ENCODE measurements at regions not wholly inside any gene's neighbourhood (a gene's known extent, or its start where the extent isn't known, plus 50 kb on each side); places are given as distances from the start of the nearest gene placed in this dataset.

DNA sequence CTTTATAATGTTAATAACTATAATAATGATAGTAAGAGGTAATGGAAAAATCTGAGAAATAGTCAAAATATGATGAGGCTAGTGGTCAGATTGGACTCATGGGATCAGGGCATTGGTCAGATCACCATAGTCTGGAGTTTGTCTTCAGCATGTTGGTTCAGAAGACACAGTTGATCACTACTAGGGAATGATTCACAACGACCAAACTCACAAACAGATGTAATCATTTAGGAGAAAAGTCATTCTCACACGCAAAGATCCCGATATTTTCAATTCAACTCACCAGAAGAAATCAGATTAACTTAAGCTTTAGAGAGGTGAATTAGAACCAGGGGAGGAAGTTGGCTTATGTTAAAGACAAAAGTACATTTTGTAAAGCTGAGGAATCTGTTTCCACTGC, 131.8 kb downstream of the LURAP1L start:
- H3K4me3 ChIP-seq (ENCODE audit: low read depth, low read length), result no peak overlapping the region
- TF ChIP-seq CTCF (IDR thresholded peaks at IDR 0.05; ENCODE audit: insufficient read depth, low read depth, low read length, missing control alignments), result no peak
- no peak for DNase-seq (ENCODE audit: low read depth)

DNA sequence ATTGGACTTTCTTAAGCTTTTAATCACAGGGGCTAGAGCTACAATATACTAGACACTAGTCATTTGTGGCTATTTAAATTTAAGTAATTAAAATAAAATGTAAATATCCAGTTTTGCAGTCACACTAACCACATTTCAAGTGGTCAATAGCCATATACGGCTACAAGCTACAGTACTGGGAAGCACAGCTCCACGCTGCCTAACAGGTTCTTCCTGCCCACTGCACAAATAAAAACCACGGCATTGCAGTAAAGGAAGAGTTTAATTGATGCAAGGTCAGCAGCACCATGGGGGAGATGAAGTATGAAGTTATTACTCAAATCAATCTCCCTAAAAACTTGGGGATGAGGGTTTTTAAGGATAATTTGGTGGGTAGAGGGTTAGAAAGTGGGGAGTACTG, 134.1 kb downstream of the LURAP1L start:
- no peak for TF ChIP-seq CTCF (IDR thresholded peaks at IDR 0.05; ENCODE audit: insufficient read depth, low read depth, low read length, missing control alignments)
- no peak overlapping the region for H3K4me3 ChIP-seq (ENCODE audit: low read depth, low read length)
- DNase-seq (ENCODE audit: low read depth), result no peak

GRCh38 chr9:12915366-12915954, 140.6 kb downstream of the LURAP1L start:
- H3K4me3 ChIP-seq (ENCODE audit: low read depth, low read length), result no peak overlapping the region
- no peak for TF ChIP-seq CTCF (IDR thresholded peaks at IDR 0.05; ENCODE audit: insufficient read depth, low read depth, low read length, missing control alignments)
- no peak for DNase-seq (ENCODE audit: low read depth)

GRCh38 chr9:12916042-12916441, 141.2 kb downstream of the LURAP1L start:
- H3K4me3 ChIP-seq (ENCODE audit: low read depth, low read length), result no peak overlapping the region
- TF ChIP-seq CTCF (IDR thresholded peaks at IDR 0.05; ENCODE audit: insufficient read depth, low read depth, low read length, missing control alignments), result no peak
- DNase-seq (ENCODE audit: low read depth), result no peak

DNA sequence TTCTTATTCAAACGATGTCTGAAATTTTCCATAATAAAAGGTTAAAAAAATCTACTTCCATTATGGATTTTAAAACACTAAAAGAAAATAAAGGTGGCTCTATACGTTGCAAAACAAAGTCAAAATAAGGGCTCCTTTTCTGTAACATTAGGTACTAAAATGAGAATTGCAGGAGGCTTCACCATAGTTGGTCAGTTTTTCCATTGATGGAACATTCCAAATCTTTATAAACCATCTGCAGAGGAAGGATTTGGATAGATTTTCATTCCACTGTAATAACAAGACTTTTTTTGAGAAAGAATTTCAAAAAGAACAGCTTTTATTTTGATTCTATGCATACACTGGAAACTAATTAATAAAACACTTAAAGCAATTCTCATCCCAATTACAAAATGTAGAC, 145.6 kb downstream of the LURAP1L start:
- no peak for TF ChIP-seq CTCF (IDR thresholded peaks at IDR 0.05; ENCODE audit: insufficient read depth, low read depth, low read length, missing control alignments)
- DNase-seq (ENCODE audit: low read depth), result no peak
- no peak overlapping the region for H3K4me3 ChIP-seq (ENCODE audit: low read depth, low read length)

DNA sequence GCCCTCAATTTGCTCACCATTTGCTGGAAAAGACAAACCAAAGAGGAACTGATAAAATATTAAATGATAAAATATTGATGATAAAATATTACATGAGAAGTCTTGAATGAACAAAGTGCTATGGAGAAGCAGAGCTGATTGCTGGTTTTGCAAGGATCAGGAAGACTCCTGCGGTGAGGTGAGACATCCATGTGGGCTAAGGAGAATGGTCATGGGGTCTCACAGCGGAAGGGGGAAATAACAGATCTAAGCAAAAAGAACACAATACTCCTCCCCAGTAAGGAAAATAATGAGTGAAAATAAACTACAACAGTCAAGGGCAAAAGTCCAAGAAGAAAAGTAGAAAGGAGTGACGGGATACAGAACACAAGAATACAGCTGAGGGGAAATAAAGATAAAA, 146.8 kb downstream of the LURAP1L start:
- DNase-seq (ENCODE audit: low read depth), result no peak
- TF ChIP-seq CTCF (IDR thresholded peaks at IDR 0.05; ENCODE audit: insufficient read depth, low read depth, low read length, missing control alignments), result no peak
- no peak overlapping the region for H3K4me3 ChIP-seq (ENCODE audit: low read depth, low read length)

DNA sequence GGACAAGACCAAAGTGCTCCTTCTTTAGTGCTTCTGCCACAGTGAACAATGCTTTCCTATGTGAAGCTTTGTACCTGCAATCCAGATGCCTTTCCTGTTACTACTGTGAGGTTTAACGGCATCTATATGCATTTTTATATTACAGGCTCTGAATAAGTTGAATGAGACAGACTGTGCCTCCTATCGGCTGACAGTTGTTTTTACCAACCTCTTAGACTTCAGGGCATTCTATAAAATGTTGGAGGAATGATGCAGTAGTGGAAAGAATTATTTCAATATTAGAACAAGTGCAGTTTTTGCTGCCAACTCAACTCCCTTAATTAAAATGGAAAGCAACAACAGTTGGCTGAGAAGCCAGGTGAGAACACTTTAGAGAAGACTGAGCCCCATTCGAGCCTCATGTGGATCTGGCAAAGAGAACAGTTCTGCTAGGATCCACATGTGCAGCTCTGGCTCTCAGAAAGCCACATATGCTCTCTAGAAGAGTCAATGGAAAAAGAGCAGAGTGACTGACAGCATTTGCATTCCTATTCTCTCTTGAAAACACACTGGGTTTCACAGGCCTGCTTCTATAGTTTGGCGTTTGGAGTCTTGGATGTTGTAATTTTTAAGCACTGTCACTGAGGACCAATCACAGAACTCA, 147.5 kb downstream of the LURAP1L start:
- H3K4me3 ChIP-seq (ENCODE audit: low read depth, low read length), result no peak overlapping the region

More for the DNA sequence above, 147.5 kb downstream of the LURAP1L start:
- no peak for TF ChIP-seq CTCF (IDR thresholded peaks at IDR 0.05; ENCODE audit: insufficient read depth, low read depth, low read length, missing control alignments)
- DNase-seq (ENCODE audit: low read depth), result no peak

All from GM12865 (cell line).